Right lung (tissue), 2 donors: ENCODE measurements at regions not wholly inside any gene's neighbourhood (a gene's known extent, or its start where the extent isn't known, plus 50 kb on each side); places are given as distances from the start of the nearest gene placed in this dataset.

Source experiments
- DNase-seq, 2 donors: peaks; one replicate each; pipeline ENCODE4 v3.0.0-alpha.2; 2013

DNA sequence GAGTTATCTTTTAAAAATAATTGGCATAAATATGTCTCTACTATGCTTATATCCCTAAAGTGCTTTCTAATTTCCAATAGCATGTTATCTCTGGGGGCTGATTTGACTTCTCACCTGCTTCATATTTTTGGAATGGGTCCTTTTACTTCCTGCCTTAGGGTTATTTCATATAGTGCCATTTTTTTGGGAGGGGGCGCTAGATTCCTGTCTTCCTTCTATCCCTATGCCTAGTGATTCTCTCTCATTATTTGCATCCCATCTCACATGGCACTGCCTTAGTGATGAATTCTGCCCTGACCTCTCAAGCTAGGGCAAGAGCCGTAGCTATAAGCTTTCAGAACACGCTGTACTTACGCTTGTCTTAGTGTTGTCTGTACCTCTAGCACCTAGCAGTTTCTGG lies 150.3 kb upstream of the SLITRK3 start:
- DNase-seq, result no peak

DNA sequence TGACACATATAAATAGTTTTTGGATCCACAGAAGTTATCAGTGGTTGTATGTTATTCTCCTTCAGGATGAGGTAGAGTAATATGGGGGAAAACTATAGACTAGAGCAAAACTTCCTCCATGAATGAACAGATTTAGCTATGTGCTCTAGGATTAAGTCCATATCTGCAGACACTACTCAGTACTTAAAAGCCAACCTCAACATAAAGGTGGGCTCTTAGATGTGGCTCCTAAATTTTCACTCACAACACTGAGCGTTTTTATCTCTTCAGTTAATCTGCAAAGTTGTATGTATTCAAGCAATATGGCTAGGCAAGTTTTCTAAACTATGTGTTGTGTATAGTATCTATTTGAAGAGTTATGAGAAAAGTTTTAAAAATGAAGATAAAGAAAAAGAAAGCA lies 147.0 kb upstream of the SLITRK3 start:
- no peak for DNase-seq

DNA sequence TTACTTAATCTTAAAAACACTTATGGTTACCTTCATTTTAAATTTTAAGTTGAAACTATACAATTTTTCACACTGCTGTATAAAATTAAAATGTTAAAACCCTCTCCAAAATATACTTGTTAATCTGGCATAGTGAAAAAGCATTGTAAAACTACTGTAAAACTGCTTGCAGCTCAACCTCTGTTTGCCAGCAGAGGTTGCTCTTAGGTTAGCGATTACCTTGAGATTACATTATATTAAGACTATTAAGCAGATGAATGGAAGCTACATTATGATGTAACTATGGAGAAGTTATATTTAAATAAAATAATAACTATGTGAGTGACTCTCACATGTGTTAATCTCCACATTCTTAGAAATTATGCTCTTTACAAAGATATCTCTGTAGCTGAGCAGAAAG lies 143.6 kb upstream of the SLITRK3 start:
- DNase-seq, result peak; percentile 13 to 15

DNA sequence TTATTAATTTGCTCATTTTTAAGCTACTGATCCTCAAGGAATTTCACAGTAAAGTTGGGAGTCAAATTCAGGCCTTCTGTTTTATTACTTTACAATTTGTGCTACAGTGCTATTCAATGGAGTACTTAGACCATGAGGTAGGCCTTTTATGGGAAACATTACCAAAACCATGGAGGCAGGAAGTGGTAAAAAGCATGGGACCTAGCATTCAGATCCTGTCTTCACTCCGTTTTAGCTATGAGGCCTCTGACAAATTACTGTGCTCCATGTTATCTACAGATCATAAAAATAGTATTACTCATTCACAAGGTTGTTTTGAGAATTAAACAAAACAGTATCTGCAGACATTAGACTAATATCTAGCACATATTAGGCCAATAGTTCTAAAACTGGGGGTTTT lies 140.6 kb upstream of the SLITRK3 start:
- DNase-seq, result no peak
